HEK293 (cell line): ENCODE measurements at regions not wholly inside any gene's neighbourhood (a gene's known extent, or its start where the extent isn't known, plus 50 kb on each side); places are given as distances from the start of the nearest gene placed in this dataset.
"Not testable (repeated sequence)": the region's sequence is repeated elsewhere in the genome, so short reads cannot be mapped to it uniquely, and the experiment has no call there.

ENCODE experiments used
- CTCF ChIP-seq: fragments of 450-650 bp; formaldehyde crosslinking; IDR thresholded peaks from 2 replicates; pipeline ENCODE4 v1.5.1; 2016; ENCODE audit warnings: missing biosample characterization, missing genetic modification characterization
- HOXD13 ChIP-seq: sonication (generic); formaldehyde crosslinking; IDR thresholded peaks from 2 replicates; pipeline ENCODE4 v1.8.0; 2022; ENCODE audit warnings: missing genetic modification reagents, borderline replicate concordance
- ZFP69B ChIP-seq: fragments of 450-650 bp; formaldehyde crosslinking; IDR thresholded peaks from 2 replicates; pipeline ENCODE4 v1.5.1; 2016; ENCODE audit warnings: missing biosample characterization, missing genetic modification characterization
- ZNF280D ChIP-seq: fragments of 450-650 bp; formaldehyde crosslinking; IDR thresholded peaks from 2 replicates; pipeline ENCODE4 v1.5.1; 2016; ENCODE audit warnings: missing biosample characterization, missing genetic modification characterization
- ZSCAN23 ChIP-seq: fragments of 450-650 bp; formaldehyde crosslinking; IDR thresholded peaks from 2 replicates; pipeline ENCODE4 v1.5.1; 2016; ENCODE audit warnings: missing biosample characterization, missing genetic modification characterization

GRCh38 chr10:87422641-87423040, 65.1 kb downstream of the NUTM2D start:
- TF ChIP-seq ZNF280D (tag by site-specific recombination); CTCF (tag by site-specific recombination); HOXD13; ZFP69B (tag by site-specific recombination); ZSCAN23: not testable (repeated sequence)
